ENCODE measurements at regions not wholly inside any gene's neighbourhood (a gene's known extent, or its start where the extent isn't known, plus 50 kb on each side); places are given as distances from the start of the nearest gene placed in this dataset.

- TF ChIP-seq, protein P1, sequence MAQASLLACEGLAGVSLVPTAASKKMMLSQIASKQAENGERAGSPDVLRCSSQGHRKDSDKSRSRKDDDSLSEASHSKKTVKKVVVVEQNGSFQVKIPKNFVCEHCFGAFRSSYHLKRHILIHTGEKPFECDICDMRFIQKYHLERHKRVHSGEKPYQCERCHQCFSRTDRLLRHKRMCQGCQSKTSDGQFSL (CRISPR knock-in tag; IDR thresholded peaks at IDR 0.05) = no peak
- TF ChIP-seq, protein P1 (tag; IDR thresholded peaks at IDR 0.05) = no peak
- TF ChIP-seq MEF2D (tag; conservative IDR thresholded peaks at IDR 0.05; ENCODE audit: low read depth) (no peak), SRSF9 (IDR thresholded peaks at IDR 0.05; ENCODE audit: borderline replicate concordance, low read depth, low read length) (no peak), ZFX (CRISPR knock-in tag; IDR thresholded peaks at IDR 0.05) (no peak)
These were observed 430.6 kb upstream of the RAB6C start (continued) for GRCh38 chr2:129548880-129549279.

DNA sequence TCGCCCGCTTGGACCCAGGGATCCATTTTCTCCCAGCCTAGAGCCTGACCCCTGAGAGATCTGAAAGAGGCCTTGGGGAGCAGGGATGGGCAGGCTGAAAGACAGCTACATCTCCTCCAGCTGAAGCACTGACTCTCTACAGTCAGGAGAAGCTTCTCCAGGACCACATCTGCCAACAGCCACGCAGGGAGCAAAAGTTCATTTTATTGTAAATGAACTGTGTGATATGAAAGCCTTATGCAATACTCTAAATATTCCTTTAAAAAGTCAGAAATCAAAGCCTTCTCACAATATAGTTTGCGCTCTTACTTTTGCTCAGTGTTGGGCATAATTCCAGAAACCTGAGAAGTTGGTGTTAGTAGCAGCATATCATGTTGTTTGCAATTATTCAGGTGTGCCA lies 428.9 kb upstream of the RAB6C start:
- no TSS peak for BruUV-seq (replicated peaks)
- no peaks in the 10 kb centered on the region for H3K9me1 ChIP-seq (ENCODE audit: control insufficient read depth, insufficient read depth, low read length)
- H3K4me1 ChIP-seq (replicated peaks in 1 of 2; ENCODE audit: control insufficient read depth in 2 of 2, insufficient read depth in 2 of 2, low read length in 2 of 2) = no peaks in the 10 kb centered on the region
- ATAC-seq (no peak), DNase-seq (ENCODE audit: extremely low read depth in 1 of 4, low spot score in 3 of 4) (no peak), FAIRE-seq (no peak)
- no peaks in the 10 kb centered on the region for H4K20me1 ChIP-seq (replicated peaks; ENCODE audit: control insufficient read depth, insufficient read depth, low read length)
- H3K4me2 ChIP-seq (ENCODE audit: insufficient read depth, low read length) = no peak overlapping the region
- no peaks in the 10 kb centered on the region for H3K9me3 ChIP-seq (replicated peaks; ENCODE audit: control insufficient read depth, insufficient read depth, low read depth, low read length)
- no peaks in the 10 kb centered on the region for H3K79me2 ChIP-seq (ENCODE audit: control insufficient read depth, insufficient read depth, low read length)
- H3K27ac ChIP-seq (ENCODE audit: extremely low read depth, low read depth, low read length) = no peak overlapping the region
- WGBS (ENCODE audit: insufficient coverage, low coverage, missing lambda C conversion rate) = 0% methylated on average over 4 of the region's 4 CpGs
- intact Hi-C loops (cut with micrococcal nuclease) (no loop called here), in situ Hi-C loops (cut with MboI) (no loop called here)
- no peak overlapping the region for H2AFZ ChIP-seq (ENCODE audit: low read depth, low read length)
- ChIA-PET POLR2A (interaction anchor here (0.6 kb wide), 1 partner anchor 27 kb away, joined by 4 read pairs; no protein-coding TSS in a partner anchor), CTCF (ENCODE audit: low intra/inter-chr PET ratio) (no interaction called here)
- no peaks in the 10 kb centered on the region for H3K36me3 ChIP-seq (ENCODE audit: control insufficient read depth, insufficient read depth, low read length)
- H3K27me3 ChIP-seq (ENCODE audit: control insufficient read depth in 2 of 2, insufficient read depth in 2 of 2, low read length in 2 of 2) = no peaks in the 10 kb centered on the region
- TF ChIP-seq ZNF174 (CRISPR knock-in tag; IDR thresholded peaks at IDR 0.05) (no peak), NR1H2 (CRISPR knock-in tag; IDR thresholded peaks at IDR 0.05) (no peak), ZBED1 (IDR thresholded peaks at IDR 0.05) (no peak), REST (IDR thresholded peaks at IDR 0.05; ENCODE audit: borderline replicate concordance) (no peak), REST (CRISPR knock-in tag; IDR thresholded peaks at IDR 0.05; ENCODE audit: low read depth) (no peak)
- H3K9ac ChIP-seq (ENCODE audit: insufficient read depth in 1 of 2, low read depth in 2 of 2, low read length in 2 of 2) = no peak overlapping the region
- H3K4me3 ChIP-seq = no peak overlapping the region
